ENCODE measurements at regions not wholly inside any gene's neighbourhood (a gene's known extent, or its start where the extent isn't known, plus 50 kb on each side); places are given as distances from the start of the nearest gene placed in this dataset.
A peak's percentile ranks its signal among the peaks of the same experiment; 100 is the strongest.

- intact Hi-C loops (cut with DNase I): no loop called here
- no peak for DNase-seq
- Histone ChIP-seq H3K4me3 (no peak overlapping the region), H3K36me3 (no peaks in the 10 kb centered on the region), H3K9me3 (no peaks in the 10 kb centered on the region), H3K27me3 (no peaks in the 10 kb centered on the region), H3K4me1 (ENCODE audit: insufficient read depth) (no peaks in the 10 kb centered on the region), H3K27ac (no peak overlapping the region)
- TF ChIP-seq CTCF (IDR thresholded peaks at IDR 0.05): no peak
- no peak for TF ChIP-seq POLR2A (IDR thresholded peaks at IDR 0.05)
- TF ChIP-seq EP300 (IDR thresholded peaks at IDR 0.05): no peak
- WGBS, 3 donors: 41 to 60% (median 58%) methylated on average over 15 to 16 of the region's 16 CpGs
These were observed 179.3 kb downstream of the BMP7 start for GRCh38 chr20:57087102-57087501.

GRCh38 chr20:57087705-57088104 lies 178.7 kb downstream of the BMP7 start:
- Histone ChIP-seq H3K9me3 (no peaks in the 10 kb centered on the region), H3K4me3 (no peak overlapping the region), H3K36me3 (no peaks in the 10 kb centered on the region), H3K27ac (no peak overlapping the region), H3K27me3 (no peaks in the 10 kb centered on the region), H3K4me1 (ENCODE audit: insufficient read depth) (no peaks in the 10 kb centered on the region)
- intact Hi-C loops (cut with DNase I): no loop called here
- 78 to 85% (median 83%) methylated on average over 7 of the region's 7 CpGs for WGBS, 3 donors
- TF ChIP-seq POLR2A (IDR thresholded peaks at IDR 0.05) (no peak), CTCF (IDR thresholded peaks at IDR 0.05) (no peak), EP300 (IDR thresholded peaks at IDR 0.05) (no peak)
- no peak for DNase-seq

- no peaks in the 10 kb centered on the region for H3K4me1 ChIP-seq (ENCODE audit: insufficient read depth)
- TF ChIP-seq CTCF (IDR thresholded peaks at IDR 0.05): no peak
- no peaks in the 10 kb centered on the region for H3K27me3 ChIP-seq
- H3K4me3 ChIP-seq: no peak overlapping the region
- H3K9me3 ChIP-seq: no peaks in the 10 kb centered on the region
- 18 to 30% (median 22%) methylated on average over 6 of the region's 6 CpGs for WGBS, 3 donors
- DNase-seq: no peak
- H3K36me3 ChIP-seq: no peaks in the 10 kb centered on the region
- intact Hi-C loops (cut with DNase I): no loop called here
- no peak overlapping the region for H3K27ac ChIP-seq
These were observed 178.0 kb downstream of the BMP7 start for GRCh38 chr20:57088436-57088835.

- Histone ChIP-seq H3K4me1 (ENCODE audit: insufficient read depth) (no peaks in the 10 kb centered on the region), H3K9me3 (no peaks in the 10 kb centered on the region), H3K27ac (no peak overlapping the region), H3K36me3 (no peaks in the 10 kb centered on the region), H3K27me3 (no peaks in the 10 kb centered on the region), H3K4me3 (no peak overlapping the region)
- TF ChIP-seq CTCF (IDR thresholded peaks at IDR 0.05) (peak in 1 of 3 donors; percentile 41), EP300 (IDR thresholded peaks at IDR 0.05) (no peak)
- 12 to 21% (median 12%) methylated on average over 12 of the region's 12 CpGs for WGBS, 3 donors
- DNase-seq: peak; percentile 16 to 55 (median 22)
- intact Hi-C loops (cut with DNase I): loop anchor here in 1 of 4 donors (5.0 kb wide), 1 partner anchor 258 kb away; no protein-coding TSS in a partner anchor
These were observed 176.7 kb downstream of the BMP7 start for GRCh38 chr20:57089699-57090144.
